PFSK-1 (cell line): ENCODE measurements at regions not wholly inside any gene's neighbourhood (a gene's known extent, or its start where the extent isn't known, plus 50 kb on each side); places are given as distances from the start of the nearest gene placed in this dataset.

ENCODE experiments used
- FOXP2 ChIP-seq: optimal IDR thresholded peaks from 2 replicates; pipeline ENCODE3; 2011; ENCODE audit warnings: borderline replicate concordance, control low read depth, inconsistent platforms; ENCODE audit not compliant: insufficient read depth; ENCODE audit errors: extremely low read length, extremely low read depth
- POLR2AphosphoS5 ChIP-seq: IDR thresholded peaks from 2 replicates; pipeline ENCODE4 v1.6.1; 2012; ENCODE audit warnings: low read depth, mild to moderate bottlenecking, control low read depth, low read length, moderate library complexity
- REST ChIP-seq, 2 experiments: IDR thresholded peaks; 2 replicates each; pipeline versions ENCODE4 v1.6.1 to v1.8.0; 2011 to 2012; ENCODE audit warnings: low read depth in 2 of 2, low read length in 2 of 2, control low read depth in 1 of 2, inconsistent platforms in 1 of 2, mild to moderate bottlenecking in 1 of 2, moderate library complexity in 1 of 2; ENCODE audit not compliant: insufficient read depth in 1 of 2
- SIN3A ChIP-seq: IDR thresholded peaks from 2 replicates; pipeline ENCODE4 v1.6.1; 2012; ENCODE audit warnings: mild to moderate bottlenecking, low read length, moderate library complexity, borderline replicate concordance; ENCODE audit not compliant: insufficient read depth
- TAF1 ChIP-seq: IDR thresholded peaks from 2 replicates; pipeline ENCODE4 v1.6.1; 2012; ENCODE audit warnings: low read length, control low read depth, borderline replicate concordance; ENCODE audit not compliant: insufficient read depth

- no peak for TF ChIP-seq SIN3A
- no peak for TF ChIP-seq POLR2AphosphoS5
- no peak for TF ChIP-seq REST (IDR thresholded peaks at IDR 0.05; ENCODE audit: insufficient read depth in 1 of 2, low read depth in 2 of 2, low read length in 2 of 2)
- TF ChIP-seq TAF1 = no peak
- TF ChIP-seq FOXP2 = no peak
Measured at GRCh38 chr12:105766029-105766428, 372.7 kb downstream of the NUAK1 start.

- TF ChIP-seq FOXP2 (no peak), POLR2AphosphoS5 (no peak), SIN3A (no peak), REST (IDR thresholded peaks at IDR 0.05; ENCODE audit: insufficient read depth in 1 of 2, low read depth in 2 of 2, low read length in 2 of 2) (no peak), TAF1 (no peak)
Measured at GRCh38 chr12:105769486-105769885, 369.3 kb downstream of the NUAK1 start.

- TF ChIP-seq FOXP2 (no peak), POLR2AphosphoS5 (no peak), REST (IDR thresholded peaks at IDR 0.05; ENCODE audit: insufficient read depth in 1 of 2, low read depth in 2 of 2, low read length in 2 of 2) (no peak), SIN3A (no peak), TAF1 (no peak)
Measured at GRCh38 chr12:105773471-105773870, 365.3 kb downstream of the NUAK1 start.

- TF ChIP-seq REST (IDR thresholded peaks at IDR 0.05; ENCODE audit: insufficient read depth in 1 of 2, low read depth in 2 of 2, low read length in 2 of 2) = no peak
- TF ChIP-seq TAF1 = no peak
- TF ChIP-seq FOXP2 = no peak
- no peak for TF ChIP-seq SIN3A
- TF ChIP-seq POLR2AphosphoS5 = no peak
Measured at GRCh38 chr12:105774037-105774436, 364.7 kb downstream of the NUAK1 start.

GRCh38 chr12:105775343-105775742, 363.4 kb downstream of the NUAK1 start:
- TF ChIP-seq FOXP2 (no peak), POLR2AphosphoS5 (no peak), TAF1 (no peak), SIN3A (no peak), REST (IDR thresholded peaks at IDR 0.05; ENCODE audit: insufficient read depth in 1 of 2, low read depth in 2 of 2, low read length in 2 of 2) (no peak)
